ENCODE measurements at regions not wholly inside any gene's neighbourhood (a gene's known extent, or its start where the extent isn't known, plus 50 kb on each side); places are given as distances from the start of the nearest gene placed in this dataset.

DNA sequence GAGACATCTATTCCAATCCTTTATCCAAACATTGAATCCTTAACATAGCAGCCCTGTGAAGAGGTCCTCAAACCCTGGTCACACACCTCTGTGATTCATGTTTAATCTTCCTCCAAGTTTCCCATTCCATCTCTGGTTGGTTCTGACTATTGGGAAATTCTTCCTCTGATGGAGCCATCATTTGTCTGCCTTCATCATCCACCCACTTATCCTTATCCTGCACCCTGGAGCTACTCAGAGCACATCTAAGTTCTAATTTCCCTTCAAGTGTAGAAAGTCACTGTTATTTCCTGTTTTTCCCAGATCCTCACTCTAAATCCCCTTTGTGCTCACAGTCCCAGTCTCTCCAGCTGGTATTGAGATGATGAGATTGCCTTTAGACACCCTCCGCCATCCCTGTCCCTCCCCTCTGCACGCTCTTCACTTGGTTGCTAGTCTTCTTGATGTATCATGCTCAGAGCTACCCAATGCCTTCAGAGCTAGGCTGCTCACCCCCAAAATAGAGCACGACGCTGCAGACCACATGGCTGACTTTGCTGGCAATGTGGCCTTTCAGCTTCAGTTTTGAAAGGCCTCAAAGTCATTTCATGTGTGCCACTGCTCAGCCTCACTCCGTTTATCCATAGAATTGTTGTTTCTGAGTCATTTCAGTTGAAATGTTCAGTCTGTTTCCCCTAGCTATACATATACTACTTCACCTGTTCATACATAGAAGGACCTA, 154.3 kb downstream of the PALM2AKAP2 start:
- in situ Hi-C loops (cut with HindIII; ENCODE audit: low pct_ligation_motif_present, low pct_unique_long_range_greater_than_20kb, low sequenced_read_pairs) = no loop called here
- no peak for DNase-seq

DNA sequence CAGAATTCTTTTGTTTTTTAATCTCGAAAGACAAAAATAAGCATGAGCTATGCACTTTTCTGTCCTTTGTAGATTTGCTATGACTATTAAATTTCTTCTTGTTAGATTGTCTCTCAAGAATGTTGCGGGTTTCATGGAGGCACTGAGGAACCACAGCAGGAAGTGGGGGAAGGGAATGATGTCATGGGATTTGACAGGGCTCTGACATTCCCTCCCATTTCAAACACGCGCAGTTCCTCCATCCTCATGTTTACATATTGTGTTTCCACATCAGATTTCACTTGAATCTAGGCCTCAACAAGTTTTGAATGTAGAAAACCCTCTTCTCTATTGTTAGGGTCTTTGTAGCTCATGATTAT, 154.8 kb downstream of the PALM2AKAP2 start:
- DNase-seq = no peak
- in situ Hi-C loops (cut with HindIII; ENCODE audit: low pct_ligation_motif_present, low pct_unique_long_range_greater_than_20kb, low sequenced_read_pairs) = no loop called here

DNA sequence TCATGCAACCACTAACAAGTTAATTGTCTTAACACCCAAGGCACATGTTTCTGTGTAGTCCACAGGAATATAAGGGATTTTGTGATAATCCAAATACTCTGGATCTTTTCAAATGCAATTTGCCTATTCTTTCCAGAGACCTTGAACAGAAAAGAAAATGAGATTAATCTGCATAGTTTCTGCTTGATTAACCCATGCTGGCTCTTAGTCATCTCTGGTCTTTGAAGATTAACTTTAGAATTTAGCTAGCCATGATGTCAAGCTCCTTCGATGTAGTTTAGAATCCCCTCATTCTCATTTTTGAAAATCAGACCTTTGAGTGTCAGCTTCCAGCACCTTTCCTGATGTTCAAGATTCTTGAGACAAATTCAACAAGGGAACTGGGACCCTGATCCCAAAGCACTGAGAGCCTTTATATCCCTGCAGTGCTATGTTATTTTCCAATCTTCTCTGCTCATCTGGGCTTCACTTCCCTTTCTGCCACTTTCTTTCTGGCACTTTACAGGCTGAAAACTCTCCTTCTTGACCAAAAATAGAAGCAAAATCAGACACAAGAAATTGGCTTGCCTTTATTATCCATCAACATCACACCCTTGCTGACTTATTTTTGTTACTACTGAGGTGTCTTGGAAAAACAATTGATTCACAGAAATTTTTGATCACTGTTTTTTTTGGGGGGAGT, 155.5 kb downstream of the PALM2AKAP2 start:
- no peak for DNase-seq
- in situ Hi-C loops (cut with HindIII; ENCODE audit: low pct_ligation_motif_present, low pct_unique_long_range_greater_than_20kb, low sequenced_read_pairs) = no loop called here

DNA sequence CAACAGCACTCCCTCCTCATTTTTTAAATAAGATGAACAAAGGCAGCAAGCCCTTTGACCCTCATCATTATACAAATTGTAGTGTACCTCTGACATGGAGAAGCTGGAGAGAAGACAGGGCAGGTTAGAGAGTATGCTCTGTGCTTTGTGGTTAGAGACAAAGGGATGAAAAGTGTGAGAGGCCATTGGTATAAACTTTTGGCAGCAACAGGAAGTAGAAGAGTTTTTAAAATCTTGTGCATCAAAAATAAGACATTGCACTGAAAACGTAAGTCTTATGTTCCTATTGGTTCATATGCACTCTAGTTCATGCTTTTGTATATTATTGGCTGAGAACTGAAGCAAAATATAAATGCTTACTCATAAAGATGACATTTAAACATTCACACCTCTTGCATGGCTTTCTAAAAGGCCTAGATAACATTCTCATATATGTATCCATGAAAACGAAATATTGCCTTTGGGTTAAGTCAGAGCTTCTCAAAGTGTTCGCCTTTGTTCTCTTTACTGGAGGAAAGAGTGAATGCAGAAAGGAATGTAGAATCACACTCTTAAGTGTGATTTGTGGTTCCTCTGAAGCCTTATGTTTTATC, 158.0 kb downstream of the PALM2AKAP2 start:
- in situ Hi-C loops (cut with HindIII; ENCODE audit: low pct_ligation_motif_present, low pct_unique_long_range_greater_than_20kb, low sequenced_read_pairs) = no loop called here
- DNase-seq = no peak

DNA sequence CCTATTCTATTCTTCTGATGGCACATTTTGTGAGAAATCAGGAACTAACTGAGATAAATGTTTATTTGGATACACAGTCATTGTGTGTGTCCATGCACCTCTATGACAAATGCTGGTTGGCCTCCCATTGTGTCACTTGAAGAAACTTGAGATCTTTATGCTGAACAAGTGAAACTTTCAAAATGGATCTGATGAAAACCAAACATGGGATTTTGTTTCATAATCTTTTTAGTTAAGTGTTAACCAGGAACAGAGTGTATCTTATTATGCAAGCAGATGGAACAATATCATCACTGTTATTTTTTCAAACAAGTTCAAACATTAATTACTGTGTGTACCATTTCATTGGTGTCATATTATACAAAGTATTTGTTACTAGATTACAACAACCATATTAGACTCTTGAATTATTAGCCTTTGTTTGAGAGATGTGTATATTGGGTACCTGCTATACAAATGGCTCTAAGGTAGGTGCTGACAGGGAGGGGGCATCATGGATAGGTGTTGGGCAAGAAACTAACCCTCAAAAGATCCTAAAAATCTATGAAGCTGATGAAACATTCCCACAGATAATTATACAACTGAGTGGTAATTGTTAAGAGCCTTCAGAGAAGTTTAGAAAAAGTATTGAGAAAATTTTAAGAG, 159.8 kb downstream of the PALM2AKAP2 start:
- in situ Hi-C loops (cut with HindIII; ENCODE audit: low pct_ligation_motif_present, low pct_unique_long_range_greater_than_20kb, low sequenced_read_pairs) = no loop called here
- DNase-seq = no peak

DNA sequence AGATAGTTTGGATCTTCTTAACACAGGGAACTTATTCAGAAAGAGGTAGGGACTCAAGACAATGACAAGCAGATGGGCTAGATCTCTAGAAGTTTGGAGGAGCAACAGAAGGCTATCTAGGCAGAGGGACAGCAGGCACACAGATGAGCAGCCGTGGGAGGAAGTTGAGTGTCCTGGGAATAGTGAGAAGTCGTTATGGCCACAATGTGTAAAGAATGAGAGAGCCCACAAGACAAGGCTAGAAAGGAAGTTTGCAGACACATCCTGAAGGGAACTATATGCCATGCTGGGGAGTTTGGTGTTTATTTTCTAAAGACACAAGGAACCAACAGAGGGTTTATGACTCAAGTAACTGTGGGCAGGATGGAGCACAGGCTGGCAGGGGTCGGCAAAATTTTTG, 160.6 kb downstream of the PALM2AKAP2 start:
- in situ Hi-C loops (cut with HindIII; ENCODE audit: low pct_ligation_motif_present, low pct_unique_long_range_greater_than_20kb, low sequenced_read_pairs) = no loop called here
- no peak for DNase-seq

DNA sequence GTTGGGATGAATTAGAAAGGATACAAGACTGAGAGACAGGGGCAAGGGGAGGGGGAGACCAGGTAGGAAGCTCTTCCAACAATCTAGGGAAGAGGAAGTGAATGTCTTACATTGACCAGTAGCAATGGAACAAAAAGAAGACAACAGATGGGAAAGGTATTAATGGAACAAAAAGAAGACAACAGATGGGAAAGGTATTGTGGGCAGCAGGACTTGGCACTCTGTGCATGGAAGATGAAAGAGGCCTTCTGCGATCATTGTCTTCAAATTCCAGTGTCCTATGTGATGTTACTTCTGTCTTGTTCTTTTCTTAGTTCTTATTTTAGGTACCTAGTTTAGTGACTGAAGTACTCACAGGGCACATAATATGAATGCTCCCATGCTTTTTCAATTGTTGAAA, 161.8 kb downstream of the PALM2AKAP2 start:
- DNase-seq = no peak
- in situ Hi-C loops (cut with HindIII; ENCODE audit: low pct_ligation_motif_present, low pct_unique_long_range_greater_than_20kb, low sequenced_read_pairs) = no loop called here

DNA sequence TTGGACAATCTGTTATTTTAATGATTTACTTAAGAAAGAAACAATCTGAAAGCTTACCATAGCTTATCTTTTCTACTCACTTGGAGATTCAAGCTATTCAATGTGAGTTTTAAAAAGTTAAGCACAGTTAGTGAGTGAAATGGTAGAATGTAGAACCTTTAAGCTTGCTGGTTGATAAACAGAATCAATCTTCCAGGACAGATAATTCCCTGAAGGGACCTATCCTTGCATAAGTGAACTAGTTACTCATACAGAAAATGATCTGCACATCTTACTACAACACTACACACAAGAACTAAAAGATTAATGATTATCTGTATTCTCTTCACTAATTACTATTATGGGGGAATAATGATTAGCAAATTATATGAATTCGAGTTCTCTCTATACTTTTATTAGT, 165.6 kb downstream of the PALM2AKAP2 start:
- in situ Hi-C loops (cut with HindIII; ENCODE audit: low pct_ligation_motif_present, low pct_unique_long_range_greater_than_20kb, low sequenced_read_pairs) = no loop called here
- no peak for DNase-seq

DNA sequence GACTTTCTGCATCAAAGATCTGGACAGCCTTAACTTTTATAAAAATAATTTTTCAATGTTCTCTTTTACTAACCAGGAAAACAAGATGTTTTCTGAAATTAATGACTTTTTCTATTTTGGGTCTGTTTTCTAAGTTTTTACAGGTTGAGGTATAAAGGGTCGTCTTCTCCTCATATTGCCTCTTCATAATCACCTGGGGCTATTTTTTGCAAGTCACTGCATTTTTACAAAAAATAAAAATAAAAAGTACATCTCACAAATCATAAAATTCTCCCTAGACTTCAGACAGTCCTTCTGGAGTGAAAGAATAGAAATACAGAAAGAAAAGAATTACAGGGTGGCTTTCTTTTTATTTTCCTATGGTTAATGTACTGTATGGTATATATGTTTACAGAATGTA, 168.5 kb downstream of the PALM2AKAP2 start:
- no peak for DNase-seq
- in situ Hi-C loops (cut with HindIII; ENCODE audit: low pct_ligation_motif_present, low pct_unique_long_range_greater_than_20kb, low sequenced_read_pairs) = no loop called here

DNA sequence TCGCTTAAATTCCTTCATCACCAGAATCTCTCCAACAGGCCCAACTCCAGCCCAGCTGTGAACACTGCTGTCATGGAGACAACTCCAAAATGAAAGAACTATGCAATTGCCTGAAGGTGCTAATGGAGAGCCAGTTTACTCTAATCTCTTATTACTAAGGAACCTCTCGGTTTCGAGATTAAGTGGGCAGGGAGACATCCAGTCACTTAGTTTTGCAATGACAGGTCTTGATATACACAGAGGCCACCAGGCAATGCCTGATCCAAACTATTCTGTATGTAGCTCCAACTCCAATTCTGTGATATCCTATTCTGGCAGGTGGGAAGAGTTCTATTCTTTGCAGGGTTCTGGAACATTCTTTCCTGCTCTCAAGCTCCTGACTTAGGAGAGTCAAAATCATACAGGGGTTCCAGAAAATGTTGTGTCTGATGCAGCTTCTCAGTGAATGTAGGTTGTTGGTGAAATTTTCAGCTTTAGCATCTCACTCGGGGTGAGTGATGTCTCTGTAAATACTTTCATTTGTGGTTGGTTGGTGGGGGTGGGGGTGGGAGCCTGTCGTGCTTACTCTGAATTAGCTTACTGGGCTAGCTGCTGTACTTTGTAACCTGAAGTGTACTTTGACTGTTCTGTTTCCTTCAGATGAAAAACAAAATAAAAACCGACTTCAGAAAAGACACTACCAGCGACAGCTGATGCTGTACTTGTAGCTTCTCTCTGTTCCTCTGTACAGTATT, 170.9 kb downstream of the PALM2AKAP2 start:
- in situ Hi-C loops (cut with HindIII; ENCODE audit: low pct_ligation_motif_present, low pct_unique_long_range_greater_than_20kb, low sequenced_read_pairs) = no loop called here
- DNase-seq = no peak

DNA sequence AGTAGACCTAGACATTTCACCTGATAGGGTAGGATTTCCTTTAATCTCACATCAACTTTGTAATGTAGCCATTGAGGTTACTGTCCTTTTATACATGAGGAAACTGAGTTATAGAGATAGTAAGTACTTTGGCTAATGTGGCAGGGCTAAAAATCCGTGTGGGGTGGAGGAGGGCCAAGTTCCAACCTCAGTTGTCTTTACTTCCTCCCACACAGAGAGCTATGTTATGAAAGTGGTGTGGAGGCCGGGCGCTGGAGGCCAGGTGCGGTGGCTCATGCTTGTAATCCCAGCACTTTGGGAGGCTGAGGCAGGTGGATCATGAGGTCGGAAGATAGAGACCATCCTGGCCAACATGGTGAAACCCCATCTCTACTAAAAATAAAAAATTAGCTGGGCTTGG, 173.3 kb downstream of the PALM2AKAP2 start:
- DNase-seq = no peak
- in situ Hi-C loops (cut with HindIII; ENCODE audit: low pct_ligation_motif_present, low pct_unique_long_range_greater_than_20kb, low sequenced_read_pairs) = no loop called here

DNA sequence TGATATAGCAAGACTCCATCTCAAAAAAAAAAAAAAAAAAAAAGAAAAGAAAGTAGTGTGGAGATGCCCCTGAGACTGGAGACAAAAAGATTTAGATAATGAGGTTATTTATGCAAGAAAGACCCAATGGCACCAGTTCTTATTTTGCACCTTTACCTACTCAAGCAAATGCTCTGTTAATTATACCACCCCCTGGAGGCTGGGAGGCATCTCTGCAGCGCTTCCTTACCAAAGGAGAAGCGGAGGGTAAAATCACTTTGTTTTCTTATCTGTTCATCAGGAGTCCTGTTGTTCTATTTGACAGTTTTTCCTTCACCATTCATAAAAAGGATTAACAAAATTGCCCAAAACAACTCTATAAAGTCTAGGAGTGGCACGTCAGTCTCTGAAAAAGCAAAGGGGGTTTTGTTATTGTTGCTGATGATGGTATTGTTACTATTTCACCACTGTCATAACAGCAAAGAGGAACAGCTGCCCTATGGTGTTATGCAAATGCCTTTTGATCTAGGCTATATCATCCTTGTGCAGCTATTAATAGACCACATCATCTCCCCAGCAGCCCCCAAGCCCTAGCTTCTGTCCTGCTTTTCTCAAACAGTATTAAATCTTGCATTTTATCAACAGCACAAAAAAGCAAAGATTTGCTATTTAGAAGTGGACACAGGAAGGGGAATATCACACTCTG, 174.0 kb downstream of the PALM2AKAP2 start:
- DNase-seq = no peak
- in situ Hi-C loops (cut with HindIII; ENCODE audit: low pct_ligation_motif_present, low pct_unique_long_range_greater_than_20kb, low sequenced_read_pairs) = no loop called here

DNA sequence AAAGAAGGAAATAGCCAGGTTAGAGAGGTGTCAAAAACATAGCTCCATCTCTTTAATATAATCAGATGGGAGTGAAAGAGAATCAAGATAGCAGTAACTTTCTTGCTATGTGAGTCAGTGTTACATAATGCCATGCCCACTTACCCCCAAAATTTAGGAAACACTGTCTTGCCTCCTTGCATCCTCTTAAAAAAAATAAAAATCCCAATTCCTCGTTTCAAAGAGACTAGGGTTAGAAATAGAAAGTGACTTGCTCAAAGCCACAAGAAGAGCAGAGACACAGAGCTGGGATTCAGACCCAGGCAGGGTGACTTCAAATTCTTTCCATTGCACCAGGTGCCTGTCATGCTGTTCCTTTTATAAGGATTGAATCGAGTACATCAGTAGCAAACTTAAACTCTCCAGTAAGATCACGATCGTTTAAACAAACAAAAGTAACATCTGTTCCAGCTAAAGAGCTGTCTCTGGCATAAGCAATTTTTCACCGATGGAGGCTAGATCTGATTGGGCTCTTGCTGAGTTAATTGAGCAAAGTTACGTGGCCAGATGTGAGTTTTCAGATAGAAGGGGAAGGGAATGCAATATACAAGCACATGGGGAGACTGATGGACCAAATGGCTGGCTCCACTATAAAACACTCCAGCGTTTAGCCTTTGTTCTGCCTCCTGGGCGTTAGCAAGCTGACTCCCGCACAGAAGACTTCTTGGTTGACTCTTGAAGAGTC, 176.9 kb downstream of the PALM2AKAP2 start:
- in situ Hi-C loops (cut with HindIII; ENCODE audit: low pct_ligation_motif_present, low pct_unique_long_range_greater_than_20kb, low sequenced_read_pairs) = no loop called here
- no peak for DNase-seq

DNA sequence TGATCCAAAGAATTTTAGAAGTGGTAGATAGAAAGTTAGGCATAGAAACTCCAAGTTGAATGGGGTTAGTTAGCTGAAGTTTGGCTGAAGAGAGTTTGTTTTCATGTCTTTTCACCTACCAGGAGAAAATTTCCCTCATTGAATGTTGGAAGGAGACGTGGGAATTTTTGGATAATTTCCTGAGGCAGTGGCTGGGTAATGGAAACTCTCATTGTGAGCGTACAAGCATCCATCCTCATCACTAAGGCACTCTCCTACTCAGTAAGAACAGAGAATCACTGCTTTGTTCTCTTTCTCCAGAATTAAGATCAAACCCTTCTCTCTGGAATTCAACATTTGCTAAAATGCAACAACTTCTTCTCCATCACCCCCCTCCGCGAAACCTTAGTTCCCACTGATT, 179.7 kb downstream of the PALM2AKAP2 start:
- in situ Hi-C loops (cut with HindIII; ENCODE audit: low pct_ligation_motif_present, low pct_unique_long_range_greater_than_20kb, low sequenced_read_pairs) = no loop called here
- DNase-seq = no peak

DNA sequence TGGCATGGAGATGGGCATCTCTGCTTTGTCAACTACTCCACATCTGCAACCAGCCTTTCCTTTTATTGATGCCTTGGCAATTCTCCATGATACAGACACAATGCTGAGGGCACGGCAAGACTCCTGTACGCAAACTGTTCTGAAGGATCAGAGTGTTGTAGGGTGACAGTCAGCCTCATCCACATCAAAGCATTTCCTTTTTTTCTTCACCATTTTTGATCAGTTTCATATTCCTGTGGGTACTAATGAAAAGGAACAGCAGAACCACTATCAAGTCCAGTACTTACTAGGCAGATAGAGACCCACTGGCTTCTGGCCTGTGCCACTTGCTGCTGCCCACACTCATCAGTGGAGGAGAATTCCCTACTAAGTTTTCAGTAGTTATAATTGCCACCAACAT, 181.6 kb downstream of the PALM2AKAP2 start:
- in situ Hi-C loops (cut with HindIII; ENCODE audit: low pct_ligation_motif_present, low pct_unique_long_range_greater_than_20kb, low sequenced_read_pairs) = no loop called here
- DNase-seq = no peak

DNA sequence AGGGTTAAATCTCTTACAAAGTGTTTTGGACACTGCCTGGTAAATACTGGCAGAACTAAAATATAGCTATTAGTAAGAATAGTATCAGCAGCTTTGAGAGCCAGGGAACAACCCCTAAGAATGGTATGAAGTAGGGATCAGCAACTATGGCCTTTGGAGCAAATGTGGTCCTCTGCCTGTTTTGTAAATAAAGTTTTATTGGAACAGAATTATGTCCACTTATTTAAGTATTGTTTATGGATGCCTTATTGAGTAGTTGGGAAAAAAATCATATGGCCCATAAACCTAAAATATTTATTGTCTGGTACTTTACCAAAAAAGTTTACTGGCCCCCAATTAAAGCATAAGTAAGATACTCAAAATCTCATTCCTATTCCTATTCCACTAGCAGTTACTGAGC, 182.2 kb downstream of the PALM2AKAP2 start:
- no peak for DNase-seq
- in situ Hi-C loops (cut with HindIII; ENCODE audit: low pct_ligation_motif_present, low pct_unique_long_range_greater_than_20kb, low sequenced_read_pairs) = no loop called here

DNA sequence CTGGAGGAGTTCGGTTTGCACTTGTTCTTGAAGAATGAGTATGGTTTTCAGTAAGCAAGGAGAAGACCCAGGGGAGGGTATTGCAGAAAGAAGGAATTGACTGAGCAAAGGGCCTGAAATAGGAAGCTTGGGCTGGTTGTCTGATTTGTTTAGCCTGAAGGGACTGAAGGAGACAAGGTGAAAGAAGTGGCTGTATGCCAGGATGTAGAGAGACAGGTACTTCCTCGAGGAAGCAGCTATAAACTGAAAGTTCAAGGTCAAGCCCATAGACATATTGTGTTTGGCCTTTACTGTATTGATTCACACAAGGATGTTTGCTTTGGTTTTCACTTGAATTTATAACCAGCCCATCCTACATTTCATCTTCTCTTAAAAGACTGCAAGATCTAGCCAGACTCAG, 183.1 kb downstream of the PALM2AKAP2 start:
- in situ Hi-C loops (cut with HindIII; ENCODE audit: low pct_ligation_motif_present, low pct_unique_long_range_greater_than_20kb, low sequenced_read_pairs) = no loop called here
- DNase-seq = no peak

Measured in ACHN (cell line).